GM12891 (cell line): ENCODE measurements at regions not wholly inside any gene's neighbourhood (a gene's known extent, or its start where the extent isn't known, plus 50 kb on each side); places are given as distances from the start of the nearest gene placed in this dataset.

Experiments
- PAX5 ChIP-seq: IDR thresholded peaks from 2 replicates; pipeline ENCODE4 v1.6.1; 2011; ENCODE audit warnings: low read length, moderate library complexity, mild to moderate bottlenecking; ENCODE audit not compliant: insufficient read depth, severe bottlenecking
- POLR2A ChIP-seq: IDR thresholded peaks from 2 replicates; pipeline ENCODE4 v1.6.1; 2011; ENCODE audit warnings: low read depth, low read length, control low read depth
- POLR2AphosphoS5 ChIP-seq: IDR thresholded peaks from 2 replicates; pipeline ENCODE4 v1.6.1; 2011; ENCODE audit warnings: low read depth, low read length, control low read depth
- SPI1 ChIP-seq: IDR thresholded peaks from 2 replicates; pipeline ENCODE4 v1.6.1; 2011; ENCODE audit warnings: low read depth, low read length, control low read depth
- TAF1 ChIP-seq: IDR thresholded peaks from 2 replicates; pipeline ENCODE4 v1.6.1; 2011; ENCODE audit warnings: low read depth, low read length, control low read depth

- TF ChIP-seq POLR2AphosphoS5 (no peak), POLR2A (no peak), TAF1 (no peak), SPI1 (no peak), PAX5 (no peak)
Measured at GRCh38 chr5:103829585-103829984, 267.0 kb upstream of the NUDT12 start.
